HG02885 (cell line): ENCODE measurements at regions not wholly inside any gene's neighbourhood (a gene's known extent, or its start where the extent isn't known, plus 50 kb on each side); places are given as distances from the start of the nearest gene placed in this dataset.

Experiments
- ATAC-seq: cut with Tn5 transposase; IDR thresholded peaks from one replicate; pipeline ENCODE4 v1.9.1; 2021; ENCODE audit warnings: mild to moderate bottlenecking; ENCODE audit not compliant: unreplicated experiment, poor library complexity

DNA sequence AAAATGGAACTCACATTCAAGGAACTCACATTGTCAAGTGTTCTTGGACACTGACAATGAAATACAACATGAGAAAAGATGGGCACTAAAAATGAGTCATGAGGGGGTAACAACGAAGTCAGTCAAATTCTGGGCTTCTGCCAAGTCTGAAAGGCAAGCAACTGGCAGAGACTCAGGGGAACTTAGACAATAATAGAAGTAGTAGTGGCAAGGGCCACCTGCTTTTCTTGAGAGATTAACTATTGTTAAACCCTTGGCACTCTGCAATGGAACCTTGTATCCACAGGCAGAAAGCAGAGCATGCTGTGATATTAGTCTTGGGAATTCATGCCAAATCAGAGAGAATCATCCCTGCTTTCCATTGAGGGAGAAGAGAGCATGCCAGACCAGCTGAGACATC, 382.6 kb upstream of the CDH2 start:
- ATAC-seq = no peak

DNA sequence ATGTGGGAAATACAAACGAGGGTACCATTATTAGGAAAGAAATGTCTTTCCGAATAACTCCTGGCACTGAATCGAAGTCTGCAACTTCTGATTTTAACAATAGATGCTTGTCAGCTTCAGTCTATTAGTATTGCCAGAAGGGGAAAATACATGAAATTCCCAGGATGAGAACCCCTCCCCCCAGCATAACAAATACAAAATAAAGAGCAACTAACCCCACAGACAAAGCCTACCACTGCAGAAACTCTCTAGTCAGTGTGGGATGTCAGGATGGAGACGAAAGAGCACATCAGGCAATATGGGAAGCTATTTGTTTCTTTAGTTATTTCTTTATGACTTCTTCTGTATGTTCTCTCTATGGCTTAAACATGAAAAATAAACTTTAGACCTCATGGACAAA, 365.0 kb upstream of the CDH2 start:
- no peak for ATAC-seq

DNA sequence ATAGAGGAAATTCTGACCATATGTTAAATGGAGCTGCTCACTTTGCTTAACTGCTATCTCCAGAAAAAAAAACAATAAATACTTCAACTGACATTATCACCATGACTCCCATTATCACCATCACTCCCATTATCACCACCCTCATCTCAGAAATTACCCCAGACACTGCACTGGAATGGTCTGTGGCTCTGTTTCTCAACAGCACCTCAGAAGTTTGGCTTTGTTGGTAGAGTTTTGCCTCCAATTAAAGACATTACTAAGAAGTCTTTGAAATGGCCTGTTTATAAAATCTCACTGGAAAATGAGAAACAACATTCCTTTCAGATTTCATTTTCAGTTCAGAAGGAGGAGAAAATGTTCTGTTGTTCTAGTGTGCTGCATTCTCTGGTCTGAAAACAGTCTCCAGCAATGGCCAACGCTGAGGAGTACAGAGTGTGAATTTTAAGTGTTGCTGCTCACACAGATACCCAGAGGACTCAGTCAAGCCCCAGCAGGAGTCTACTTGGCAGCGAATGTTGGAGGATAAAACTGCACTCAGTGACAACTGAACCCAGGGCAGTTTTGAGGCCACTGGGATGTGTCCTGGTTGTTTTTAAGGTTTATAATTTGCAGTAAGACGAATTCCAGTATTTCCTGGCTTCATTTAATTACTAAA, 364.5 kb upstream of the CDH2 start:
- no peak for ATAC-seq

DNA sequence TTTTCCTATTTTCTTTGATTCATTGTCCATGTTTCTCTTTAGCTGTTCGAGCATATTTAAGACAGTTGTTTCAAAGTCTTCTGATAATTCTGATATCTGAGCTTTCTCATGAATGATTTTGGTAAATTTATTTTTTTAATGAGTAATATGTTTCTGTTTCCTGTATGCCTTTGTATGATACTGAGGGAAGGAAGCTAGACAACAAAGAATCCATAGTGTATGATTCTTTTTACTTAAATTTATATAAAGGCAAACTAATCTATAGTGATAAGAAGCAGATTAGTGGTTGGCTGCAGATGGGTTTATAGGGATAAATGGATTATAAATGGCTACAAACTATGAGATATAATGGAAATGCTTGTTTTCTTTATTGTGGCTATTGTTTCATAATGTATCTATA, 352.7 kb upstream of the CDH2 start:
- ATAC-seq = no peak

DNA sequence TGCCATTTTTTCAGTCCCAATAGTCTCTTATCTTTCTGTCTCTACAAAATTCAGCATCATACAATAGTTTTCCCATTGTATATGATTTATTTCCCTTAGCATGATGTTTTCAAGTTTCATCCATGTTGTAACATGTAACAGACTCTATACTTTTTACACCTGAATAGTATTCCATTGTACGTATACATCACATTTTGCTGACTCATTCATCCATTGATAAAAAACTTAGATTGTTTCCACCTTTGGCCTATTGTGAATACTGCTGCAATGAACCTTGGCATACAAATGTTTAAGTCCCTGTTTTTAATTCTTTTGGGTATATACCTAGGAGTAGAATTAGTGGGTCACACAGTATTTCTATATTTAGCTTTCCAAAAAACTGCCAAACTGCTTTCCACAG, 349.3 kb upstream of the CDH2 start:
- ATAC-seq = no peak

DNA sequence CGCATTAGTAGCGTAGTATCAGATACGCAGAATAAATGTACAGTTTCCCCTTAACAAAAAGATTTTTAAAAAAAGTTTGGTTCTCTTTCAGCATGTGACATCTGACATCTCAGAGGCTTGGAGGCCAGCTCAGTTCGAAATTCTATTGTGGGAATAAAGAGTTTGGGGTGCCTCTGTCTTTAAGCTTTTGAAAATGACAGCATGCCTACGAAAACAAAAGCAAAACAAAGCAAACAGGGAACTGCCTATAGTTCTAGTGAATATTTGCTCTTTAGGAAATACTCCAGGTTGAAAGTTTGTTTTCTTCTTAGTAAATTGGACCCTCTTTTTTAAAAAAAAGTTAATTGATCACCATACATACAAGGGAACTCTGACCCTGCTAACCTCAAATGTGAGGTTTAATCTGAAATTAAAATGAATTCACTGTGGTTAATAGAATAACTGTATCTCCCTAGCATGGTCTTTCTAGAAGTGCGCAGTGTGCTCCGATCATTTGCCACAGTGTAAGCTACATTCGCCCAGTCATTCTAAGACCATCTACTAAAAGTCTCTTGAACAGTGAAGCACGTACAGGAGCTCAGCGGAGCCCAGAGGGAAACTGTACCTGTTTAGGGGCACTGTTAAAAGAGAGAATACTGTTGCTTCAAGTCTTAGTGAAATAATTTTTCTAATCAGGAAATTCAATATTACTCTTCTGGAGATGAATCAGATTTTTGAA, 347.0 kb upstream of the CDH2 start:
- ATAC-seq = no peak

DNA sequence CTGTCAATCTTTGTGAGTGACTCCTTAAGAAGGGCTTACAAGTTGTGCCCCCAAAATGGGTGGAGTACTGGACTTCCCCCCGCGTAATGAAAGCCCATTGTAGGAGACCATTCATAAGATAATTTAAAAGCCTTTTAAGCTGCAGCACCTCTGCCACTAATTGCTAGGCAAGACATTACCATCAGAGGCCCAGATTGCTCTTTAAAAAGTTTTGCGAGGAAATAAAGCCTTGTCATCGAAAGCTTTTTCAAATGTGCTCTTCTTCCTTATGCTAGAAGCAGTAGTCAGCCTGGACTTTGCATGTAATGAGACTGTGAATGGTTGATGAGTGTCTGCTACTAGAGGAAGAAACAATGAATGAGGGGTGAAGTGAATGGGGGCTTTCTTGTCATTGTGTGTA, 345.3 kb upstream of the CDH2 start:
- no peak for ATAC-seq

DNA sequence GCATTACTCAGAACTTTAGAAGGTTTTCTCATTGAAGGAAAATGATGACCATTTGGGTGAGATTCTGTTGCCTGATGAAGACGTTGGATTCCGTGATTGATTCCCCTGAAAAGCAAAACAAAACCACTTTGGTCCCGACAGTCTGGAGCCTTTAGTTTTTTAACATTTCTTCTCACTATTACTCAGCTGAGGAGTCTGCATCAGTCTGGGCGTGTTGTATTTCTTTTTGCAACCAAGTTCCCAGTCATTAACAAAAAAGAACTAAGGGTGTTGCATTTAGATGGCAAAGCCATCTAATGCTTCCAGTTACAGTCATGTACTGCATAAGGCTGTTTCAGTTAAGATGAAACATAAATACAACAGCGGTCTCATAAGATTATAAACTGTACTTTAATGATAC, 343.1 kb upstream of the CDH2 start:
- ATAC-seq = no peak

DNA sequence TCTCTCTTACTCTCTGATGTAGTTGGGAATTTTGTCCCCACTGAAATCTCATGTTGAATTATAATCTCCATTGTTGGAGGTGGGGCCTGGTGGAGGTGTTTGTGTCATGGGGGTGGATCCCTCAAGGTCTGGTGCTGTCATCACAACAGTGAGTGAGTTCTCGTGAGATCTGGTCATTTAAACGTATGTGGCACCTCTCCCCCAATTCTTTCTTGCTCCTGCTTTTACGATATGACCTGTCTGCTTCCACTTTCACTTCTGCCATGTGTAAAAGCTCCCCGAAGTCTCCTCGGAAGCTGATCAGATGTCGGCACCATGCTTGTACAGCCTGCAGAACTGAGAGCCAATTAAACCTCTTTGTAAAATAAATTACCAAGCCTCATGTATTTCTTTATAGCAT, 337.8 kb upstream of the CDH2 start:
- ATAC-seq = no peak

DNA sequence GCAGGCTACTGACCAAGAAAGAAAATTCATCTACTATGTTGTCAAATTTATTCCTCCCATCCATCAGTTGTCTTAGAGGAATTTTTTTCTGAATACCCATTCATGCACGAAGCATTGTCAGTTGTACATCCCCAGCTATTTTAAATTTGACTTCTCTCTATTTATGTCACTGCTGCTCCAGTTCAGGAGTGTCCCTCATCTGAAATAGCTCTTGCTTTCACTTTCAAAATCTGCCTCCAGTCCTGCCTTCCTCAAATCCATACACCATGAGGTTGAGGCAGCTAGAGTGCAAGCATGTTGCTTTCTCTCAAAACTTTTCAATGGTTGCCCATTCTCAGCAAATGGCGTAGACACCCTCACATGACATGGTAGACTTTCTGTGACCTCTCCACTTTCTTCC, 335.4 kb upstream of the CDH2 start:
- ATAC-seq = peak; percentile 64

DNA sequence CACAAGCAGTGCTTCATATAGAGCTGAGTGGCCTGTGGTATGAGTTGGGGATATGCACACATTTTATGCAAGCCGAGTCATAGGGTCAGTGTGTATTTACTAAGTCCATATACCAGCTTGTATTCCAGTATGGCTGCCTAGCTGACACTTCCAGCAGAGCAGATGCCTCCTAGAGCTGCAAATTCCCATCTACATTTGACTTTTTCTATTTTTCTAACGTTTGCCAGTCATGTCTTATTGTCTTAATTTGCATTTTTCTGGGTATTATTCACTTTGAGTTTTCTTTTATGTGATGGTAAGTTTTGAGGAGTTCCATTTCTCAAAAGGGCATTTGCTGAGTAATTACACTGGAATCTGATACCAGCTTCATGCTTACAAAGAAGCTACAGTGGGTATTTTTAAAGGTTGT, 334.5 kb upstream of the CDH2 start:
- no peak for ATAC-seq

DNA sequence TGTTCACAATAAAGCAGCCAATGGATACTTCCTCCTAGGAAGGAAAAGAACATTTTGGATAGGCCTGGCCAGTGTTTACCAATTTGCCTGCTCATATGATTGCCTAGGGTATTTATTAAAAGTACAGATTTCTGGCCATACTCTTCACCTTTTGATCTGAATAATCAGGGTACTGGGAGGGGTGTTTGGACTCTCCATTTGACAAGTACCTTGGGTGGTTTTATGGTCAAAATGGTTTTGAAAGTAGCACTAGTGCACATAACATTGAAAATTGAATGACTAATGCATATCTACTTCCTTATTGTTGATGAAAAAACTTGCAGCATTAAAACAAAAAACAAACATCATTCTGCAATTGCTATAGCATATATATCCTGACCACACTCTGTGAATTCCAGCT, 333.3 kb upstream of the CDH2 start:
- ATAC-seq = no peak

DNA sequence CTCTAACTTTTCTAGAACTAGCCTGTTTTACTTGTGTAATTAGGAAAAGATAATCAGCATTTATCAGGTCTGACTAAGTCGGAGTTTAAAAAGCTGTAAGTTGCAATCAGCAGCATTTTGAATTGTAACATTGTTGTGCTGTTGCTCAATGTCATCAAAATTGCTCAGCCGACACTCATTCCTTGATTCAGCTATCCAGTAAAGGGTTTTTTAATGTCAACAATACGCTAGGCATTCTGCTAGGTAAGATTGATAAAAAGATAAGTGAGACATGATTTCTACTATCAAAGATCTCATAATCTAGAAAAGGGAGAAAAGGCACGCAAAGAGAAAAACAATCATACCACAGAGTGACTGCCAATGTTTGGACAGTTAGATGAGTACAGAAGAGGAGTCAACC, 327.1 kb upstream of the CDH2 start:
- no peak for ATAC-seq

DNA sequence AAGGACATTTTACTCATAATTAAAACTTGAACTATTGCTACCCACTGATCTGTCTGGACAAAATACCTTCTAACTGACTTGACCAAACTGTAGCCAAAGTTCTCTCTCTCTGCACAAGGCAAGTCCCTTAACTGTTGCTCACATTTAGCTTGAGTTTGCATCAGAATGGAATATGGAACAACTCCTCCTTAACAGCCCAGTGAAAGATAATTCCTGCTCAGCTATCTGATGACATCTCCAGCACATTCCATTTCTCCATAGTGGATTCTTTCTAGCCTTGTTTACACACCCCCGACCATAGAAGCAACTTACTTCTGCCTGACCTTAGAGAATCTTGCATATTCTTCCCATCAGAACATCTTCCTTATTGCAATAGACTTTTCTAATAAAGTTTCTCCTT, 317.2 kb upstream of the CDH2 start:
- ATAC-seq = no peak

DNA sequence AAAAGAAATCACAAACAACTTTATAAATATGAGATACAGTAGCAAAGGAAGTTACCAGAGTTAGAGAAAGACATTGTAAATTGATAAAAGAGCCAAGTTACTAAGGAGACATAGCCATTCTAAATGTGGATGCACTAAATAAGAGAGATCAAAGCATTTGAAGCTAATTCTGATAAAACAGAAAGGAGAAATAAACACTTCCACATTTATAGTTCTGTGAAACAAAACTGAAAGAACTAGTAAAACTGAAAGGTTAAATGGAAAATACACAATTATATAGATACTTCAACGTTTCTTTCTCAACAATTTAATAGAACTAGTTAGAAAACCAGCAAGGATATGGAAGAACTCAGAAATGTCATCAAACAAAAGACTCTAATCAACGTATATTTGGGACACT, 309.0 kb upstream of the CDH2 start:
- ATAC-seq = peak; percentile 78

DNA sequence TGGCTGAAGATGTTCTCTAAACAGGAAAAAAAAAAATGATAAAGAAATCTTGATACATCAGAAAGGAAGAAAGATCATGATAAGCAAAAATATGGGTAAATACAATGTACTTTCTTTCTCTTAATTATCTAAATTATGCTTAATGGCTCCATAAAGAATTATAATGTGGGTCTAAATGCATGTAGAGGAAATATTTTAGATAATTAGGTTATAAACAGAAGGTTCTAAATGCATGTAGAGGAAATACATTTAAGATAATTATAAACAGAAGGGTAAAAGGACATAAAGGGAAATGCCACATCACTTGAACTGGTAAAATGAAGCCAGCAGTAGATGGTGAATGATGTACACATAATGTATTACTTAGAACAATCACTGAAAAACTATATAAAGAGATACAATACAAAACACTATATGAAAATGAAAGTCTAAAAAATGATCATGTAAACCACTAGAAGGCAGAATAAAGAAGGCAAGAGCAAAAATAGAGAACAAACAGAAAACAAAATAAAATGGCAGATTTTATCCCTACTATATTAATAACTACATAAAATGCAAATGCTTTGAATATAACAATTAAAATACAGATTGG, 308.4 kb upstream of the CDH2 start:
- no peak for ATAC-seq

DNA sequence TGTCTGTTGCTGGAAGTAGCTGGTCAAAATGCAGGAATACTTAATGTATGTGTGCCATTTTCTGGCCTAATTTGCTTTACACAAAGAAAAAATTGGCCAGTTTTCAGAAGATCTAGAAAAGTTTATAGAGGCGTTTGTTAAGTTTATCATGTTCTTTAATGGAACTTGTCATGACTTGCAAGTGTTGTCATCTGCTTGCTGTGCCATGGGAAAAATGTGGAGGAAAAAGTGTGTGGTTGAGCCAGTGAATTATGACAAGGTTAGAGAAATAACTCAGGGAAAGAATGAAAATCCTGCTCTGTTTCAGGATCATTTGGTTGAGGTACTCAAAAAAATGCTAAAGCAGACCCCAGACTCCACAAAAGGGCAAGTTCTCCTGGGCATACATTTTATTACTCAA, 301.6 kb upstream of the CDH2 start:
- ATAC-seq = no peak

DNA sequence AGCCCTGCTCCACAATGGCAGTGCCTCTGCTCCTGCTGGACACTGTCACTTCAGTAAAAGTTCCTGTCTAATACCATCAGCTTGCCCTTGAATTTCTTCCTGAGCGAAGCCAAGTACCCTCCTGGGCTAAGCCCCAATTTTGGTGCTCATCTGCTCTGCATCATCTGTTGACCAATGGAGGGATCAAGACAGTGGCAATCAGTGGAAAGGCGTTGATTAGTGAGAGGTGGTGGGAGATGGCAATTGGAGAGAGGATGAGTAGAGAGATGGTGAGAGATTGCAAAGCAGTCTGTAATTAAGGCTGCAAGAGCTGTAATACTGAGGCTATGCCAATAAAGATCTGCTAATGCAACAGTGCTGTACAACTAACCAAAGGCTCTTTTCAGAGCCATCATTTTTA, 299.4 kb upstream of the CDH2 start:
- ATAC-seq = no peak

DNA sequence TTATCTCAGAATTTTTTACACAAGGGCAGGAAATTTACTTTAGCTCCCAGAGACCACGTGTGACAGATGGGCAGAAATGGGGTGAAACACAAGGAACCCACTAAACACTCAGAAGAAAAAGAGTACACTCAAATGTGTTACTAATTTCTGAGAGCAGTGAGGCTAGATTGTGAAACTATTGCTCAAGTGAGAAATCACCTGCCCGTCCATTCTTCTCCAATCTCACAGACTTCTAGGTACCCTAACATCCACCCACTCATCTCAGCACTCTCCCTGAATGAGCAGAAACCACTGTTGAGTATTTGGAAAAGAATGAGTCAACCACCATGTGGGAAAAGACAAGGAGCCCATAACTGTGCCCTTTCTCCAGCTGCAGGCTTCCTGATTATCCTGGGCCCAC, 293.0 kb upstream of the CDH2 start:
- no peak for ATAC-seq

DNA sequence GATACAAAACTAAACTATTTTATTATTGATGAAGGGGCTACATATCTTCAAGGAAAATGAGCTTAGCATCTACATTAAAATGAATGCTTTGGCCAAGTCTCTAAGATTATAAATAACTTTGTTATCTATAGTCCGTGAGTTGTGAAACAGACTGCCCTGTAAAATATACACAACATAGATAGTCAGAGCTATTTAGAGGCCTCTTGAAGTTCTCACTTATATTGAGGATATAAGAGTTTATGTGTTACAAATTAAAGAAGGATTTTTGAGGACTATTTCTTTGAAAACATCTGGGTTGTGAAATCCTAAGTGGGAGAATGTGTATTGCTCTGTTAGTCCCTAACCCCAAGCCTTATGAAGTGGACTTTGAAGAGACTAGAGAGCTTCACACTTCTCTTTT, 292.0 kb upstream of the CDH2 start:
- ATAC-seq = no peak

DNA sequence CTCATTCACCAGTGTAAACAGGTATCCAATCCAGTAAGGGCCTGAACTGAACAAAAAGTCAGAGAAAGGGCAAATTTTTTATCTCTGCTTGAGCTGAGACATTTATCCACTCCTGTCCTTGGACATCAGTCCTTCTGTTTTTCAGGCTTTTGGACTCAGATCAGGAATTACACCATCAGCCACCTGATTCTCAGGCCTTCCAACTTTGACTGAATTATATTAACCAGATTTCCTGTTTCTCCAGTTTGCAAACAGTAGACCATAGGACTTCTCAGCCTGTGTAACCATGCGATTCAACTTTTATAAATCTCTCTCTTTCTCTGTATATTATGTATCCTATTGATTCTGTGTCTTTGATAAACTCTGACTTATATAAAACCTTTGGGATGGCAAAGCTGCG, 289.3 kb upstream of the CDH2 start:
- no peak for ATAC-seq

DNA sequence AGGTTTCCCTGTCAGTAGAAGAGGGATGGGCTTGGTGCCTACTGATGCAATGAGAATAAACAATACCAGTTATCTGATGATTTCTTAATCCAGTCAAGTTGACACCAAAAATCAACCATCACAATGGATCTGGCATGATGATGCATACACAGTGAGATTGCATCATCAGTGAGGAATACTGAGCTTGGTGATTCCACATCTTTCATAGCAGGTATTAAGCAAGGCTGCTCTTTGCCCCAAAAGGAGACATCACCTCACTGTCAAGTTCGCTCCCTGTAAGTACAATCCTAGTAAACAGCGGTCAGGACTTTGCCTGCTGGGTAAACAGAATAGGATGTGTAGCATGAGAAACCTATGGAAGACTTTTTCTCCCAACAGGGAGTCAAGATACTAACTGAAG, 282.7 kb upstream of the CDH2 start:
- ATAC-seq = no peak
